Gastroesophageal sphincter (tissue), 4 donors: ENCODE measurements at regions not wholly inside any gene's neighbourhood (a gene's known extent, or its start where the extent isn't known, plus 50 kb on each side); places are given as distances from the start of the nearest gene placed in this dataset.

Experiments used
- ATAC-seq: fragments of 150-250 bp; one replicate; pipeline ENCODE4 v1.9.1; 2016; ENCODE audit warnings: mild to moderate bottlenecking, moderate library complexity
- H3K27ac ChIP-seq, 4 donors: fragments of 200-600 bp; sonication (generic) in 3 of 4; 1 replicate in 3 of 4; 2 replicates in 1 of 4; pipeline ENCODE4 v1.5.1; 2016 to 2019
- H3K27me3 ChIP-seq: fragments of 200-600 bp; sonication (generic); one replicate; pipeline ENCODE4 v1.5.1; 2019
- H3K36me3 ChIP-seq, 2 donors: fragments of 200-600 bp; sonication (generic); one replicate each; pipeline ENCODE4 v1.5.1; 2019; ENCODE audit warnings: control low read depth in 1 of 2
- H3K4me1 ChIP-seq, 3 donors: fragments of 200-600 bp; sonication (generic); 1 replicate in 2 of 3; 2 replicates in 1 of 3; pipeline ENCODE4 v1.5.1; 2016 to 2019; ENCODE audit warnings: control low read depth in 2 of 3
- H3K4me3 ChIP-seq, 2 donors: fragments of 200-600 bp; sonication (generic); one replicate each; pipeline ENCODE4 v1.5.1; 2019; ENCODE audit warnings: mild to moderate bottlenecking in 1 of 2, moderate library complexity in 1 of 2
- H3K9me3 ChIP-seq, 3 donors: fragments of 200-600 bp; sonication (generic); one replicate each; pipeline ENCODE4 v1.5.1; 2017 to 2019; ENCODE audit warnings: control low read depth in 2 of 3
- EP300 ChIP-seq: sonication (generic); formaldehyde crosslinking; IDR thresholded peaks from one replicate; pipeline ENCODE4 v1.6.1; 2017; ENCODE audit warnings: antibody characterized with exemption, mild to moderate bottlenecking
- POLR2A ChIP-seq, 2 donors: fragments of 450-650 bp; IDR thresholded peaks; one replicate each; pipeline ENCODE4 v1.6.1; 2017; ENCODE audit warnings: antibody characterized with exemption in 2 of 2, mild to moderate bottlenecking in 2 of 2, moderate library complexity in 1 of 2
- POLR2AphosphoS5 ChIP-seq: sonication (generic); formaldehyde crosslinking; IDR thresholded peaks from one replicate; pipeline ENCODE4 v1.6.1; 2017; ENCODE audit warnings: antibody characterized with exemption
- WGBS, 2 donors: methylation state at CpG; one replicate each; pipeline ENCODE4 v1.1.5; 2018; ENCODE audit warnings: low coverage in 1 of 2; 5-methylcytosine and 5-hydroxymethylcytosine counted together
- TF ChIP-seq, protein P1 (sequence below), 4 experiments: fragments of 200-600 bp in 2 of 4; fragments of 450-650 bp in 2 of 4; sonication (generic) in 1 of 4; IDR thresholded peaks; one replicate each; pipeline ENCODE4 v1.5.1; 2017 to 2019; ENCODE audit warnings: antibody characterized with exemption in 4 of 4, mild to moderate bottlenecking in 2 of 4, moderate library complexity in 2 of 4

DNA sequence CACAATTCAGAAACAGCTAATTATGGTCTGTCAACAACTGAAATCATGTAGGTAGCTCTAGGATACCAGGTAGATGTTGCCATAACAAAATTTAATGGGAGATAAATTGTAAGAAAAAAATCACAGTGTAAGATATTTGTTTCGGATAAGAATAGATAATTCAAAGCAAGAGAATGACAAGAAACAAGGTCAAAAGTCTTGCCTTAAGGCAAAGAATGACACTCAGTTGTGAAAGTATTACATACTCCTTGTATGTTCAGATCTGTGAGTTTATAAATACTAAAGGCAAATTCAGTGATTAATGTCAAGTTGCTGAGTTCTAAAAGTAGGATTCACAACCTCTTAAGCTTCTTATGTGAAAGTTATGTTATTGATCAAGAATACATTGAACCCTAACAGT, 772.2 kb upstream of the SGO1 start:
- no peak for ATAC-seq
- Histone ChIP-seq H3K27me3 (no peaks in the 10 kb centered on the region), H3K27ac (no peak overlapping the region), H3K4me1 (no peaks in the 10 kb centered on the region), H3K4me3 (no peak overlapping the region), H3K9me3 (no peaks in the 10 kb centered on the region), H3K36me3 (no peaks in the 10 kb centered on the region)
- 80 to 81% methylated on average over 1 of the region's 1 CpG for WGBS, 2 donors
- TF ChIP-seq, protein P1, sequence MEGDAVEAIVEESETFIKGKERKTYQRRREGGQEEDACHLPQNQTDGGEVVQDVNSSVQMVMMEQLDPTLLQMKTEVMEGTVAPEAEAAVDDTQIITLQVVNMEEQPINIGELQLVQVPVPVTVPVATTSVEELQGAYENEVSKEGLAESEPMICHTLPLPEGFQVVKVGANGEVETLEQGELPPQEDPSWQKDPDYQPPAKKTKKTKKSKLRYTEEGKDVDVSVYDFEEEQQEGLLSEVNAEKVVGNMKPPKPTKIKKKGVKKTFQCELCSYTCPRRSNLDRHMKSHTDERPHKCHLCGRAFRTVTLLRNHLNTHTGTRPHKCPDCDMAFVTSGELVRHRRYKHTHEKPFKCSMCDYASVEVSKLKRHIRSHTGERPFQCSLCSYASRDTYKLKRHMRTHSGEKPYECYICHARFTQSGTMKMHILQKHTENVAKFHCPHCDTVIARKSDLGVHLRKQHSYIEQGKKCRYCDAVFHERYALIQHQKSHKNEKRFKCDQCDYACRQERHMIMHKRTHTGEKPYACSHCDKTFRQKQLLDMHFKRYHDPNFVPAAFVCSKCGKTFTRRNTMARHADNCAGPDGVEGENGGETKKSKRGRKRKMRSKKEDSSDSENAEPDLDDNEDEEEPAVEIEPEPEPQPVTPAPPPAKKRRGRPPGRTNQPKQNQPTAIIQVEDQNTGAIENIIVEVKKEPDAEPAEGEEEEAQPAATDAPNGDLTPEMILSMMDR (IDR thresholded peaks at IDR 0.05), result no peak

DNA sequence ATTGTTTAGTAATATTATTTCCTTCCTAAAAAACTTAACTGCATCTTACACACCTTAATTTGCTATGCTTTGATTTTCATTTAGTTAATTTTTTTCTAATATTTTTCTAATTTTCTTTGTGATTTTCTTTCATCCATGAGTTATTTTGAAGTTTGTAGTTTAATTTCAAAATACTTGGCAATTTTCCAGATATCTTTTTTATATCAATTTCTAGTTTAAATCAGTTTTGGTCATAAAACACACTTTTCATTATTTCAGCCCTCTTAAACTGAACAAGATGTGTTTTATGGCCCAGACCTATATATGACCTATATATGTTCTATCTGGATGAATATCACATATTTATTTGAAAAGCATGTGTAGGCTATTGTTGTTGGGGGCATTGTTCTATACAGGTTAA, 759.9 kb upstream of the SGO1 start:
- H3K4me1 ChIP-seq, result no peaks in the 10 kb centered on the region
- H3K27me3 ChIP-seq, result no peaks in the 10 kb centered on the region
- H3K9me3 ChIP-seq, result peaks cover 0 to 9% (median 0%) of the 10 kb centered on the region in 3 donors
- ATAC-seq, result no peak
- no peaks in the 10 kb centered on the region for H3K36me3 ChIP-seq
- no peak for TF ChIP-seq POLR2AphosphoS5
- TF ChIP-seq EP300, result no peak
- TF ChIP-seq POLR2A (IDR thresholded peaks at IDR 0.05), result no peak
- TF ChIP-seq, protein P1 (IDR thresholded peaks at IDR 0.05), result no peak
- no peak overlapping the region for H3K27ac ChIP-seq
- H3K4me3 ChIP-seq, result no peak overlapping the region

DNA sequence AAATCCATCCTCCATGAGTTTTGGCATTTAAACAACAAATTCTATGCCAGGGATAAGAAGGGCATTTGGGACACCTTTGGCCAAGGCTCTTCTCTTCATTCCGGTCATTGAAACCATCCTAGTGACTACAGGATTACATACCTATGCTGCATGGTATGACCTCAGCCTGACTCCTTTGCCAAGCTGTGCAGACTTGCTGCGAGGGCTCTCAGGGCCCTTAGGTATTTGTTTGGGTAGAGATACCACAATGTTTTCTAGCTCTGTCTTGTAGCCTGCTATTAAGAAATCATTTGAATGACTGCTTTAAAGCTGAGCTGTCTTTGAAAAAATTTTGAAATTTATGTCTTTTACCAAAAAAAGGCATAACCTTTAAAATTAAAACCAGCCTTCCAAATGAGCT, 749.8 kb upstream of the SGO1 start:
- H3K4me1 ChIP-seq, result no peaks in the 10 kb centered on the region
- H3K9me3 ChIP-seq, result no peaks in the 10 kb centered on the region
- no peak overlapping the region for H3K27ac ChIP-seq
- no peak for TF ChIP-seq POLR2A (IDR thresholded peaks at IDR 0.05)
- TF ChIP-seq POLR2AphosphoS5, result no peak
- no peak for TF ChIP-seq EP300
- TF ChIP-seq, protein P1 (IDR thresholded peaks at IDR 0.05), result no peak
- no peaks in the 10 kb centered on the region for H3K27me3 ChIP-seq
- H3K4me3 ChIP-seq, result no peak overlapping the region
- H3K36me3 ChIP-seq, result no peaks in the 10 kb centered on the region
- WGBS, 2 donors, result 60 to 71% methylated on average over 2 of the region's 2 CpGs
- ATAC-seq, result no peak

DNA sequence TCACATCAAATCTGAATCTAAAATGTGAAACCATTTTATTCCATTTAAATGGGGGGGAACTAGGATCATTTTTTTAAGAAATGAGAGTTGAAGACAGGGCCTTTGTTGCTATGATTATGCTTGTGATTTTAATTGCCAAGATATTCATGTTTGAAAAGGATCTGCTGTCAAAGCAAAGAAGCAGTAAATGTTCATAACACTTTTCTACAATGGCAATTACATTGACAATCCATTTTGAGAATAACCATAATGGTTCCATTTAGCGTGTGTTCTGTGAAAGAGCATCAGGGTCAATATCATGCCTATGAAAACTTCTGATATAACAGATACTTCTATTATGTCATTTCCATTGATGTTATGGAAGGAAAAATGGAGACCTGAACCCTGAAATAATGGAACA, 745.8 kb upstream of the SGO1 start:
- no peaks in the 10 kb centered on the region for H3K36me3 ChIP-seq
- 67 to 73% methylated on average over 1 of the region's 1 CpG for WGBS, 2 donors
- H3K9me3 ChIP-seq, result no peaks in the 10 kb centered on the region
- no peak overlapping the region for H3K4me3 ChIP-seq
- H3K27ac ChIP-seq, result no peak overlapping the region
- no peaks in the 10 kb centered on the region for H3K4me1 ChIP-seq
- no peak for ATAC-seq
- no peaks in the 10 kb centered on the region for H3K27me3 ChIP-seq
- TF ChIP-seq, protein P1 (IDR thresholded peaks at IDR 0.05), result no peak
- TF ChIP-seq EP300, result no peak
- no peak for TF ChIP-seq POLR2AphosphoS5
- TF ChIP-seq POLR2A (IDR thresholded peaks at IDR 0.05), result no peak

DNA sequence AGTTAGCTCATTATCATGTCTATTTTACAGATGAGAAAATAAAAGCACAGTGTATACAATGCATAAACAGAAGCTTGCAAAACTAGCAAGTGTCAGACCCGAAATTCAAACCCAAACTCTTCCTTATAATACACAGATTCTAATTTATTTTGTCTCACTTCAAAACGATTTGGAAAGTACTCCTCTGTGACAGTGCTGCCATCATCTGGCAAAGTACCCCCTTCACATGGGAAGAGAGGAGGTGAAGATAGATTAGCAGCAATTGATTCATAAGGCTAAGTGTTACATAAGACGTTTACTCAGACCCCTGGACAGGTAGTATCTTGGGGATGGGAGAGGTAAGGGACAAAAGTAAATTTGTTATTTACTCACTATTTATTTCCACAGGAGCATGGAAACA, 744.0 kb upstream of the SGO1 start:
- ATAC-seq, result no peak
- no peaks in the 10 kb centered on the region for H3K4me1 ChIP-seq
- no peaks in the 10 kb centered on the region for H3K9me3 ChIP-seq
- 26 to 30% methylated on average over 3 of the region's 3 CpGs for WGBS, 2 donors
- H3K27ac ChIP-seq, result no peak overlapping the region
- no peak overlapping the region for H3K4me3 ChIP-seq
- H3K36me3 ChIP-seq, result no peaks in the 10 kb centered on the region
- TF ChIP-seq POLR2A (IDR thresholded peaks at IDR 0.05) (no peak), EP300 (no peak), POLR2AphosphoS5 (no peak)
- TF ChIP-seq, protein P1 (IDR thresholded peaks at IDR 0.05), result no peak
- H3K27me3 ChIP-seq, result no peaks in the 10 kb centered on the region
